ENCODE measurements at regions not wholly inside any gene's neighbourhood (a gene's known extent, or its start where the extent isn't known, plus 50 kb on each side); places are given as distances from the start of the nearest gene placed in this dataset.
"Not testable (repeated sequence)": the region's sequence is repeated elsewhere in the genome, so short reads cannot be mapped to it uniquely, and the experiment has no call there.

DNA sequence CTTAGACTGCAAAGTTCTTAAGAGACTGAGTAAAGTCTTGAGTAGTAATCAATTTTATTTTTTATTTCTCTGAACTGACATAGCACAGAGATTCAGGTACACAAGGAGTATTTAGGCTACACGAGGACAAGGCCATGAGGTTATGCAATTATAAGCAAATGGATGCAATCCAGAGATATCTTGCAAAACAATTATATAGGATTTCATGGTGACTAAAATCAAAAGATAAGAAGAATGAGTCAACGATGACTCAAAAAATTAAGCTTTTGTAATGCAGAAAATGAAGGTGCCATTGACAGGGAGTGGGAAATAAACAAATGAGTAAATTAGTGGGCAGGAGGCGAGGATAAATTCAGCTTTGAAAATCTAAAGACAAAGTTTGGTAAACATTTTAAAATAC lies 66.7 kb upstream of the MYO3A start:
- TF ChIP-seq, protein P1, sequence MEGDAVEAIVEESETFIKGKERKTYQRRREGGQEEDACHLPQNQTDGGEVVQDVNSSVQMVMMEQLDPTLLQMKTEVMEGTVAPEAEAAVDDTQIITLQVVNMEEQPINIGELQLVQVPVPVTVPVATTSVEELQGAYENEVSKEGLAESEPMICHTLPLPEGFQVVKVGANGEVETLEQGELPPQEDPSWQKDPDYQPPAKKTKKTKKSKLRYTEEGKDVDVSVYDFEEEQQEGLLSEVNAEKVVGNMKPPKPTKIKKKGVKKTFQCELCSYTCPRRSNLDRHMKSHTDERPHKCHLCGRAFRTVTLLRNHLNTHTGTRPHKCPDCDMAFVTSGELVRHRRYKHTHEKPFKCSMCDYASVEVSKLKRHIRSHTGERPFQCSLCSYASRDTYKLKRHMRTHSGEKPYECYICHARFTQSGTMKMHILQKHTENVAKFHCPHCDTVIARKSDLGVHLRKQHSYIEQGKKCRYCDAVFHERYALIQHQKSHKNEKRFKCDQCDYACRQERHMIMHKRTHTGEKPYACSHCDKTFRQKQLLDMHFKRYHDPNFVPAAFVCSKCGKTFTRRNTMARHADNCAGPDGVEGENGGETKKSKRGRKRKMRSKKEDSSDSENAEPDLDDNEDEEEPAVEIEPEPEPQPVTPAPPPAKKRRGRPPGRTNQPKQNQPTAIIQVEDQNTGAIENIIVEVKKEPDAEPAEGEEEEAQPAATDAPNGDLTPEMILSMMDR (IDR thresholded peaks at IDR 0.05; ENCODE audit: control extremely low read depth, extremely low read depth, low read depth, missing control alignments): no peak
- ChIA-PET POLR2A (no interaction called here), CTCF (interaction anchor here (2.6 kb wide), 1 partner anchor 8 kb away, joined by 18 read pairs; no protein-coding TSS in a partner anchor)
- DNase-seq (ENCODE audit: extremely low spot score): no peak

DNA sequence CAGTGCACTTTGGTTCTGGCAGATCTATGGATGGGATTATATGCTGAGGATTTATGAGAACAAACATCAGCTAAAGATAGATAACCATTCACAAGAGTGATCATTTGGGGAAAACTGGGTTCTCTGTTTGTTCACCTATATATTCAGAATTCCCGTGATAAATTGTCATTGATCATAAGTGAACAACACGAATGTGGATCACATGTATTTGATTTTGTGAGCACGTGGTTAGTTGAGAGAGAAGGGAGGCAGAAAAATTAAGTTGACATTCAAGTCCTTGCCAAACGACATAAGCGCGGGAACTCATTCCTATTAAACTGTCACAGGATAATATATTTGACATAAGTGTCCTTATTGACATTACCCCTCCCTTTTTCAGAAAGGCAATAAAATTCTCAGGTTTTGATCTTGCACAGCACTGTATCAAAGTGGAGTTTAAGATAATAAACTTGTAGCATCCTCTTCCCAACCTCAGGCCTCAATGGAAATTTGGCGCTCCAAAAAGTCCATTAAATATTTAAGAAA lies 64.9 kb upstream of the MYO3A start:
- DNase-seq (ENCODE audit: extremely low spot score): no peak
- ChIA-PET POLR2A (no interaction called here), CTCF (no interaction called here)
- TF ChIP-seq, protein P1 (IDR thresholded peaks at IDR 0.05; ENCODE audit: control extremely low read depth, extremely low read depth, low read depth, missing control alignments): no peak

DNA sequence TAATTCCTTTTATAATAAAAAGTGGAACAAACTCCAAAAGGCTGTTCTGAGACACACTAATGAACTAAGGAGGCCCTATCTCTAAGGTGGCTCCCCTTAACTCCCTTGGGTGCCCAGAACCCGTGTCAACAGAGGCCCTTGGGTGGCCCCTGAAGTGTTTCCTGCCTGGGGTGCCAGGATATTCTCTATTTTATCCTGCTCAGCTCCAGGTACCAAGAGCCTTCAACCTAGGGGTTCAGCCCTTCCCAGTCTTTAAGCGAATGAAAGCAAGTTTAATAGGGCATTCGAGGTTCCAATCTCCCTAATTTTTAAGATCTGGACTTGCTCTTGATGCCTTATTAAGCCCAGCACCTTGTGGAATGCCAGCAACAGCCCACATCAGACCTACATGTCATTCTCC lies 64.4 kb upstream of the MYO3A start:
- POLR2A ChIA-PET: no interaction called here
- DNase-seq (ENCODE audit: extremely low spot score): no peak
- TF ChIP-seq, protein P1 (IDR thresholded peaks at IDR 0.05; ENCODE audit: control extremely low read depth, extremely low read depth, low read depth, missing control alignments): no peak
- CTCF ChIA-PET: no interaction called here

DNA sequence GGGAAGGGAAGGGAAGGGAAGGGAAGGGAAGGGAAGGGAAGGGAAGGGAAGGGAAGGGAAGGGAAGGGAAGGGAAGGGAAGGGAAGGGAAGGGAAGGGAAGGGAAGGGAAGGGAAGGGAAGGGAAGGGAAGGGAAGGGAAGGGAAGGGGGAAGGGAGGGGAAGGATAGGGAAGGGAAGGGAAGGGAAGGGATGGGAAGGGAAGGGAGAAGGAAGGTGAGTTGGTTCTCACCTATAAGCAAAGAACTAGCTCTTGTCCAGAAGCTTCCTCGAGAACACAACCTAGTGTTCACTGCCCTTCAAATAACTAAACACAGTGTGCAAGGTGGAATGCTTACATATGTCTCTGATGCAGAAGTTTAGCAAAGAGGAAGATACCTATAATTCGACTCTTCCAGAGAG lies 59.6 kb upstream of the MYO3A start:
- DNase-seq (ENCODE audit: extremely low spot score); POLR2A ChIA-PET: not testable (repeated sequence)
- CTCF ChIA-PET: interaction anchor here (0.8 to 3.3 kb wide), 13 partner anchors 10 to 1007 kb away, joined by 3 to 26 read pairs (median 6); no protein-coding TSS in a partner anchor

DNA sequence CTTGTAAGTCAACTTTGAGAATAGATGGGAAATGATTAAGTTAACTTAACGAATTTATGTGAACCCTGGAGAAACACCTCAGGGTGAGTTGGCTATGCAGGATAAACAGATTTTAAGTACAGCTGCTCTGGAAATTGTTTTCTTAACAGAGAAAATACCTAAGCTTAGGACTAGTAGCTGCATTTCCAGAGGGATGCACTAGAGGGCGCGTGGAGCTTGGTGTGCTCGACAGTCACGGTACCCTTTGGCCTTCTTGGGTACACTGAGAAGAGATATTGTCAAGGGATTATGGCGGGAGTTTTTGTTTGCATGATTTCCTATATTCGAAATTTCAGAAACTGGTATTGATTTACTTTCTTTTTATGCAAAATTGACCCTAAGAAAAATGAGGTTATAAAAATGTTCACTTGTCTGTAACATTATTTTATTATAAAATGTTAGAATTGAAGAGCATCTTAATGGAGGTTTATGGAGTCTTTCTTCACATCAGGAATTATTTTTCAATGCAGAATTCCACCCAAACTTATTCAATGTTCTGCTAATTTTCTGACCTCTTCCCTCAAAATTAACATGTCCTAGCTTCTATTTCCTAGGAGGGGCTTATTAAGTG lies 58.4 kb upstream of the MYO3A start:
- peak; percentile 62 for DNase-seq (ENCODE audit: extremely low spot score)
- TF ChIP-seq, protein P1 (IDR thresholded peaks at IDR 0.05; ENCODE audit: control extremely low read depth, extremely low read depth, low read depth, missing control alignments): peak; percentile 92
- CTCF ChIA-PET: interaction anchor here (0.6 to 3.3 kb wide), 46 partner anchors 8 to 1007 kb away, joined by 3 to 26 read pairs (median 4); partner anchors contain the start of gene GAD2
- POLR2A ChIA-PET: no interaction called here

DNA sequence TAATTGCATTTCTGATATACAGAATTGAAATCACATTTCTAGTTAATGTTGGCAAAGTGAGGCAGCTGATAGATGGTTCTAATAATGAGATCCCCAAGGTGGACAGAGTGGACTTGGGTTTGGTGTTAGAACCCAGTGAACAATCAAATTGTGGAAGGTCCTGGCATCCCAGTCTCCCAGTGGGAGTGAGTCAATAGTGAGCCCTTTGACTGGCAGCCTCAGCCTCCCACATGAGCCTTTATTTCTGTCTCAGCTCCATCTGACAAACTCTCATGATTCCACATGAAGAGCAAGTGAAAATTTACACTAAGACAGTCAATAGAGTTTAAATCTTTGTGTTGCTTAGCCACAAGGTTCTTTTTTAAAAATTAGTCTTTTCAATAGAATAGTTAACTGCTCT lies 56.7 kb upstream of the MYO3A start:
- TF ChIP-seq, protein P1 (IDR thresholded peaks at IDR 0.05; ENCODE audit: control extremely low read depth, extremely low read depth, low read depth, missing control alignments): no peak
- ChIA-PET POLR2A (no interaction called here), CTCF (interaction anchor here (1.5 to 3.3 kb wide), 2 partner anchors 10 to 47 kb away, joined by 3 to 26 read pairs; no protein-coding TSS in a partner anchor)
- DNase-seq (ENCODE audit: extremely low spot score): no peak
